GM13977 (cell line): ENCODE measurements at regions not wholly inside any gene's neighbourhood (a gene's known extent, or its start where the extent isn't known, plus 50 kb on each side); places are given as distances from the start of the nearest gene placed in this dataset.
"Not testable (repeated sequence)": the region's sequence is repeated elsewhere in the genome, so short reads cannot be mapped to it uniquely, and the experiment has no call there.

ENCODE experiments used
- DNase-seq: peaks from one replicate; pipeline ENCODE4 v3.0.0; 2012; ENCODE audit warnings: low spot score
- CTCF ChIP-seq: IDR thresholded peaks from 2 replicates; pipeline ENCODE4 v1.5.1; 2012; ENCODE audit warnings: mild to moderate bottlenecking, control low read depth; ENCODE audit not compliant: insufficient read depth; ENCODE audit errors: extremely low read depth, missing control alignments
- in situ Hi-C: fragments of 300-500 bp; cut with MboI; formaldehyde crosslinking; loops from one replicate; pipeline ENCODE4 v1.12.0; 2022; ENCODE audit warnings: low sequenced_read_pairs, low pct_unique_long_range_greater_than_20kb, mixed read lengths, inconsistent platforms; ENCODE audit not compliant: unreplicated experiment

- TF ChIP-seq CTCF: no peak
- no peak for DNase-seq
- in situ Hi-C loops: no loop called here
Measured at GRCh38 chr9:80491086-80491696, 919.4 kb downstream of the TLE4 start.

DNA sequence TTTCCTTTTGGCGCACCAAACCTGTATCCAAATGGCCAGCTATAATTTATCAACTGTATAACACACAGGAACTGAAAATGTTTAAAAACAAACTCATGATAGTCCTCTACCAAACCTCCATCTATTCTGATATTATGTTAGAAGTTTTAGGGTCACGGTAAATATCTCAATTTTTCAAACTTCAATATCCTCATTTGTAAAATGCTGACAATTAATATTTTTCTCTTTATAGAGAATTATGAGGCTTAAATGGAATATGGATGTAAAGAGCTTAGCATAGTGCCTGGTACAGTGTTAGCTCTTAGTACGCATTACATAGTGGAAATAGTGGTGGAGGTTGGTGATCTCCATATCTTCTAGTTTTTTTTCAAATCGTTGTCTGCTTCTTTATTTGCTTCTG is 917.6 kb downstream of the TLE4 start:
- no peak for TF ChIP-seq CTCF
- in situ Hi-C loops: no loop called here
- DNase-seq: no peak

GRCh38 chr9:80485420-80486250 is 913.9 kb downstream of the TLE4 start:
- no peak for DNase-seq
- in situ Hi-C loops: no loop called here
- no peak for TF ChIP-seq CTCF

DNA sequence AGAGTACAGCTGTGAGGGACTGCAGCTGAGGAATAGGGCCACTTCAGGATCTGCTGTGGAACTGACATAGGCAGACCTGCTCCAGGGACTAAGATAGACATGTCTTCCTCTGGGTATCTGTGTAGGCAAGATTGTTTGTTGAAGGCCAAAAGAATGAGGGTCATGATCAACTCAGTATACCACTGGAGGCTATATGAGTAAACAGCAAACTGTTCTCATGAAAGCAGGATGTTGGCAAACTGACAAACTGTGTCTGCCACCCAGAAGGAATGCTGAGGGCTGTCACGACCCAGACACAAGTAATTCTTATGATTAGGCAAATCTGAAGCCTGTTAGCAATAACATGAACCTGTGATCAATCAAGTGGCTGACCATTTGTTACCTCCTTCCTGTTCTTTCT is 910.5 kb downstream of the TLE4 start:
- DNase-seq, in situ Hi-C loops: not testable (repeated sequence)

GRCh38 chr9:80467632-80468031 is 895.9 kb downstream of the TLE4 start:
- no peak for DNase-seq
- no peak for TF ChIP-seq CTCF
- in situ Hi-C loops: no loop called here

DNA sequence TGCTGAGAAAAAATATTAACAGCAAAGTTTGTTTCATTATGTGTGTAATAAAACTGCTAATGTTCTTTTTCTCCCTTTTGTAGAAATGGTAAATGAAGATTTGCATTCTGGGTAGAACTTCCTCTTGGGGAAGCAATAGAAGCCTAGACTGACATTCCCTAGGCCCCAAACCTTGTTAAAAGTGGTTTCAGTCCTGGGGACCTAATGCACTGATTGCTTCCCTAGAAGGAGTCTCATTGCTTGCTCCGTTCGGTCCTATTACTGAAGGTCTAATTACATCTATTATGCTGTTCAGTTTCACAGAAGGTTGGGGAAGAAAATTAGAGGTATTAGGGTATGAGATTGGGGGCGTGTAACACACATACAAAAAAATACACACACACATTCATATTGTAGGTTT is 893.8 kb downstream of the TLE4 start:
- in situ Hi-C loops: no loop called here

More for the DNA sequence above, 893.8 kb downstream of the TLE4 start:
- no peak for TF ChIP-seq CTCF
- DNase-seq: no peak
